Adrenal gland (tissue), 5 donors: ENCODE measurements at regions not wholly inside any gene's neighbourhood (a gene's known extent, or its start where the extent isn't known, plus 50 kb on each side); places are given as distances from the start of the nearest gene placed in this dataset.

Source experiments
- CTCF ChIP-seq, 6 experiments: fragments of 450-650 bp in 4 of 6; fragments of 200-600 bp in 2 of 6; sonication (generic) in 1 of 6; IDR thresholded peaks; 1 replicate in 5 of 6; 2 replicates in 1 of 6; pipeline versions ENCODE4 v1.5.1 to v1.8.0; 2016 to 2021; ENCODE audit warnings: antibody characterized with exemption in 6 of 6, mild to moderate bottlenecking in 2 of 6, moderate library complexity in 1 of 6
- POLR2A ChIP-seq, 2 donors: fragments of 450-650 bp; IDR thresholded peaks; one replicate each; pipeline ENCODE4 v1.6.1; 2017; ENCODE audit warnings: antibody characterized with exemption in 2 of 2, mild to moderate bottlenecking in 2 of 2, moderate library complexity in 1 of 2
- donor health status: DM: no; HTN: no; CAD: no.

- TF ChIP-seq POLR2A (IDR thresholded peaks at IDR 0.05) (no peak), CTCF (IDR thresholded peaks at IDR 0.05) (no peak)
Measured at GRCh38 chr3:38949994-38950393, 101.8 kb downstream of the SCN11A start.
